Endothelial cell of umbilical vein (primary cell): ENCODE measurements at regions not wholly inside any gene's neighbourhood (a gene's known extent, or its start where the extent isn't known, plus 50 kb on each side); places are given as distances from the start of the nearest gene placed in this dataset.

Experiments
- BruUV-seq: library from RNA; stranded (reverse); fragments of 400-500 nt; replicated peaks from 2 replicates; lab custom pipeline; 2021; lab: Mats Ljungman, UMichigan
- CTCF ChIA-PET: fragments of 300-600, 350-600 bp; sonication (Branson Sonifier 250); formaldehyde crosslinking; loops from one replicate; lab custom pipeline; 2021; ENCODE audit warnings: antibody characterized with exemption, inconsistent platforms; lab: Charles Lee
- POLR2A ChIA-PET: fragments of 300-600, 350-600 bp; sonication (Branson Sonifier 250); formaldehyde crosslinking; loops from one replicate; lab custom pipeline; 2021; ENCODE audit warnings: antibody characterized with exemption, inconsistent platforms; lab: Charles Lee
- DNase-seq: peaks from one replicate; pipeline ENCODE4 v3.0.0-alpha.2; 2011; ENCODE audit warnings: low read depth, low spot score
- FAIRE-seq: peaks from 2 replicates; lab custom pipeline; 2011; peaks lifted over from hg19 to GRCh38; lab: Jason Lieb, UNC
- H2AFZ ChIP-seq: 2 replicates; pipeline ENCODE4 v1.6.0; 2012; ENCODE audit warnings: low read depth, low read length, control low read depth, inconsistent platforms
- H3K27ac ChIP-seq: 2 replicates; pipeline ENCODE4 v1.5.1; 2011; ENCODE audit warnings: low read depth, mild to moderate bottlenecking, control low read depth, low read length, moderate library complexity; ENCODE audit not compliant: insufficient read depth
- H3K27me3 ChIP-seq, 2 experiments: 2 replicates each; pipeline versions ENCODE4 v1.6.0 to v1.6.1; 2011; ENCODE audit warnings: low read length in 2 of 2, mixed read lengths in 1 of 2; ENCODE audit not compliant: control insufficient read depth in 2 of 2, insufficient read depth in 2 of 2
- H3K36me3 ChIP-seq, 2 experiments: 2 replicates in 1 of 2; 3 replicates in 1 of 2; pipeline ENCODE4 v1.5.1; 2011; ENCODE audit warnings: low read length in 2 of 2, mild to moderate bottlenecking in 1 of 2, moderate library complexity in 1 of 2; ENCODE audit not compliant: control insufficient read depth in 2 of 2, insufficient read depth in 2 of 2; ENCODE audit errors: extremely low read depth in 1 of 2
- H3K4me1 ChIP-seq: 3 replicates; pipeline ENCODE4 v1.5.1; 2011; ENCODE audit warnings: mild to moderate bottlenecking, low read length; ENCODE audit not compliant: control insufficient read depth, insufficient read depth; ENCODE audit errors: extremely low read depth
- H3K4me2 ChIP-seq: 2 replicates; pipeline ENCODE4 v1.6.1; 2011; ENCODE audit warnings: low read length, control low read depth, mixed read lengths; ENCODE audit not compliant: insufficient read depth
- H3K4me3 ChIP-seq, 3 experiments: fragments of 200-600 bp in 1 of 3; sonication (generic), shearing (Covaris generic) in 1 of 3; replicated peaks in 1 of 3; 2 replicates each; pipeline ENCODE4 v1.5.1; 2011 to 2016; ENCODE audit warnings: control low read depth in 3 of 3, low read length in 3 of 3, mild to moderate bottlenecking in 2 of 3, inconsistent platforms in 1 of 3, low read depth in 1 of 3, moderate library complexity in 1 of 3; ENCODE audit not compliant: insufficient read depth in 1 of 3
- H3K79me2 ChIP-seq: 2 replicates; pipeline ENCODE4 v1.6.0; 2012; ENCODE audit warnings: low read length, inconsistent platforms; ENCODE audit not compliant: control insufficient read depth, insufficient read depth
- H3K9ac ChIP-seq: replicated peaks from 2 replicates; pipeline ENCODE3; 2011; ENCODE audit warnings: low read length, control low read depth; ENCODE audit not compliant: insufficient read depth; ENCODE audit errors: extremely low read depth
- H3K9me1 ChIP-seq: replicated peaks from 3 replicates; pipeline ENCODE4 v1.6.0; 2011; ENCODE audit warnings: mild to moderate bottlenecking, low read length; ENCODE audit not compliant: control insufficient read depth, insufficient read depth; ENCODE audit errors: extremely low read depth
- H3K9me3 ChIP-seq: replicated peaks from 2 replicates; pipeline ENCODE4 v1.5.1; 2012; ENCODE audit warnings: low read length, inconsistent platforms; ENCODE audit not compliant: control insufficient read depth, insufficient read depth
- H4K20me1 ChIP-seq: replicated peaks from 2 replicates; pipeline ENCODE3; 2011; ENCODE audit warnings: mild to moderate bottlenecking, low read length; ENCODE audit not compliant: control insufficient read depth, insufficient read depth; ENCODE audit errors: extremely low read depth
- CTCF ChIP-seq, 2 donors: IDR thresholded peaks; 1 replicate in 1 of 2; 2 replicates in 1 of 2; pipeline ENCODE4 v1.5.1; 2011; ENCODE audit warnings: low read length in 2 of 2, mild to moderate bottlenecking in 2 of 2, moderate library complexity in 2 of 2, control low read depth in 1 of 2, inconsistent platforms in 1 of 2, low read depth in 1 of 2; ENCODE audit not compliant: insufficient read depth in 1 of 2; ENCODE audit errors: extremely low read depth in 1 of 2
- EZH2 ChIP-seq: IDR thresholded peaks from 2 replicates; pipeline ENCODE4 v1.6.1; 2012; ENCODE audit warnings: borderline replicate concordance, low read depth, mild to moderate bottlenecking, moderate library complexity, low read length, inconsistent platforms; ENCODE audit not compliant: severe bottlenecking
- FOS ChIP-seq: IDR thresholded peaks from 2 replicates; pipeline ENCODE4 v1.6.1; 2011; ENCODE audit warnings: mild to moderate bottlenecking, low read length, moderate library complexity, borderline replicate concordance; ENCODE audit not compliant: insufficient read depth
- GATA2 ChIP-seq: IDR thresholded peaks from 2 replicates; pipeline ENCODE4 v1.7.0; 2011; ENCODE audit warnings: low read depth, mild to moderate bottlenecking, moderate library complexity, mixed read lengths, low read length; ENCODE audit not compliant: insufficient read length, insufficient read depth
- JUN ChIP-seq: IDR thresholded peaks from 2 replicates; pipeline ENCODE4 v1.6.1; 2011; ENCODE audit warnings: borderline replicate concordance, low read depth; ENCODE audit not compliant: insufficient read length, insufficient read depth
- MYC ChIP-seq: IDR thresholded peaks from one replicate; pipeline ENCODE4 v1.6.1; 2011; ENCODE audit warnings: mild to moderate bottlenecking, low read depth, low read length
- POLR2A ChIP-seq: IDR thresholded peaks from 2 replicates; pipeline ENCODE4 v1.6.1; 2012; ENCODE audit warnings: low read depth, mild to moderate bottlenecking, control low read depth, low read length
- POLR2AphosphoS5 ChIP-seq: IDR thresholded peaks from 2 replicates; pipeline ENCODE4 v1.6.1; 2012; ENCODE audit warnings: low read depth, mild to moderate bottlenecking, control low read depth, low read length, moderate library complexity; ENCODE audit not compliant: insufficient read depth
- dilution Hi-C: fragments of 300-500 bp; cut with MboI; formaldehyde crosslinking; loops from one replicate; pipeline ENCODE4 v1.15.0; 2019; ENCODE audit warnings: low sequenced_read_pairs; ENCODE audit not compliant: extremely low pct_ligation_motif_present
- intact Hi-C: fragments of 100-400 bp; cut with micrococcal nuclease; formaldehyde crosslinking; loops from one replicate; pipeline ENCODE4 v1.10.0; 2022
- TF ChIP-seq, protein P1 (sequence below): IDR thresholded peaks from 2 replicates; pipeline ENCODE4 v1.6.1; 2011; ENCODE audit not compliant: insufficient read depth, insufficient read length

DNA sequence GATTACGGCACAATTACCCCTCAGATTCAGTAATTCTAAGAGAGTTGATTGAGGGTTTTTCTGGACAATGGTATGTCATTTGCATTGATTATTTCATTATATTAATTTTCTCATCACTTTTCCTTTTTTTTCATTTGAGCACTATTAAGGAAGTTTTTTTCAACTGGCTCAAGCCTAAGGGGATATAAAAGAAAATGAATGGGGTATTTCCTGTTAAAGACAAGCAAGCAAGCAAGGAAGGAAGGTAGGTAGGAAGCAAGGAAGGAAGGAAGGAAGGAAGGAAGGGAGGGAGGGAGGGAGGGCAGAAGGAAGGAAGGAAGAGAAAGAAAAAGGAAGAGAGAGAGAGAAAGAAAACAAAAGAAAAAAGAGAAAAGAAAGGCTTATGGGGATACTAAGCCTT is 620.3 kb downstream of the DIAPH3 start:
- Histone ChIP-seq H3K9me1 (no peaks in the 10 kb centered on the region), H3K9me3 (no peaks in the 10 kb centered on the region), H3K4me1 (no peaks in the 10 kb centered on the region), H3K9ac (no peak overlapping the region), H3K4me3 (no peak overlapping the region), H2AFZ (no peak overlapping the region), H3K27ac (no peak overlapping the region), H3K36me3 (no peaks in the 10 kb centered on the region), H4K20me1 (no peaks in the 10 kb centered on the region), H3K27me3 (no peaks in the 10 kb centered on the region), H3K4me2 (no peak overlapping the region), H3K79me2 (no peaks in the 10 kb centered on the region)
- ChIA-PET CTCF (no interaction called here), POLR2A (no interaction called here)
- DNase-seq, result no peak
- BruUV-seq, result no TSS peak
- dilution Hi-C loops (no loop called here), intact Hi-C loops (no loop called here)
- no peak for TF ChIP-seq MYC
- TF ChIP-seq JUN, result no peak
- TF ChIP-seq POLR2AphosphoS5, result no peak
- TF ChIP-seq FOS, result no peak
- no peak for TF ChIP-seq CTCF (IDR thresholded peaks at IDR 0.05; ENCODE audit: extremely low read depth in 1 of 2, insufficient read depth in 1 of 2, low read depth in 1 of 2, low read length in 2 of 2)
- TF ChIP-seq POLR2A, result no peak
- TF ChIP-seq GATA2, result no peak
- TF ChIP-seq, protein P1, sequence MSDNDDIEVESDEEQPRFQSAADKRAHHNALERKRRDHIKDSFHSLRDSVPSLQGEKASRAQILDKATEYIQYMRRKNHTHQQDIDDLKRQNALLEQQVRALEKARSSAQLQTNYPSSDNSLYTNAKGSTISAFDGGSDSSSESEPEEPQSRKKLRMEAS, result no peak
- no peak for TF ChIP-seq EZH2
- no peak for FAIRE-seq
